AG04450 (cell line): ENCODE measurements at regions not wholly inside any gene's neighbourhood (a gene's known extent, or its start where the extent isn't known, plus 50 kb on each side); places are given as distances from the start of the nearest gene placed in this dataset.

Experiments used
- CTCF ChIA-PET: fragments of 300-600, 350-600 bp; formaldehyde crosslinking; extraction: SDS; loops from one replicate; lab custom pipeline; 2022; ENCODE audit warnings: antibody characterized with exemption, inconsistent platforms; lab: Charles Lee
- POLR2A ChIA-PET: fragments of 350-600 bp; formaldehyde crosslinking; extraction: SDS; loops from one replicate; lab custom pipeline; 2021; ENCODE audit warnings: antibody characterized with exemption, inconsistent platforms; lab: Yijun Ruan, JAX
- DNase-seq: peaks from one replicate; pipeline ENCODE4 v3.0.0-alpha.2; 2011; ENCODE audit warnings: low read depth, low spot score
- H3K27ac ChIP-seq: one replicate; pipeline ENCODE4 v1.5.1; 2012; ENCODE audit warnings: low read depth, low read length, control low read depth
- H3K27me3 ChIP-seq: one replicate; pipeline ENCODE4 v1.6.0; 2012; ENCODE audit warnings: low read length; ENCODE audit not compliant: control insufficient read depth, insufficient read depth
- H3K4me3 ChIP-seq: 2 replicates; pipeline ENCODE4 v1.5.1; 2011; ENCODE audit warnings: mild to moderate bottlenecking, low read depth, low read length, control low read depth
- H3K9me3 ChIP-seq: 2 replicates; pipeline ENCODE4 v1.5.1; 2012; ENCODE audit warnings: low read length; ENCODE audit not compliant: control insufficient read depth, insufficient read depth
- CTCF ChIP-seq: IDR thresholded peaks from 2 replicates; pipeline ENCODE4 v1.5.1; 2011; ENCODE audit warnings: low read depth, low read length, control low read depth, inconsistent platforms

GRCh38 chr5:141786700-141787099 is 91.5 kb downstream of the PCDH1 start:
- ChIA-PET CTCF (interaction anchor here (0.7 to 1.3 kb wide), 4 partner anchors 22 to 449 kb away, joined by 3 to 4 read pairs (median 3); no protein-coding TSS in a partner anchor), POLR2A (no interaction called here)
- no peak overlapping the region for H3K4me3 ChIP-seq
- no peak for TF ChIP-seq CTCF
- no peak overlapping the region for H3K27ac ChIP-seq
- no peaks in the 10 kb centered on the region for H3K9me3 ChIP-seq
- peaks cover 59% of the 10 kb centered on the region for H3K27me3 ChIP-seq
- DNase-seq, result no peak

GRCh38 chr5:141785711-141786110 is 92.5 kb downstream of the PCDH1 start:
- Histone ChIP-seq H3K27ac (no peak overlapping the region), H3K4me3 (no peak overlapping the region), H3K27me3 (peaks cover 64% of the 10 kb centered on the region), H3K9me3 (no peaks in the 10 kb centered on the region)
- POLR2A ChIA-PET, result no interaction called here
- DNase-seq, result no peak
- CTCF ChIA-PET, result interaction anchor here (1.0 to 1.3 kb wide), 2 partner anchors 26 to 84 kb away, joined by 3 to 4 read pairs; no protein-coding TSS in a partner anchor
- TF ChIP-seq CTCF, result no peak

GRCh38 chr5:141785135-141785534 is 93.1 kb downstream of the PCDH1 start:
- H3K4me3 ChIP-seq, result no peak overlapping the region
- no peak for DNase-seq
- ChIA-PET CTCF (no interaction called here), POLR2A (no interaction called here)
- peaks cover 61% of the 10 kb centered on the region for H3K27me3 ChIP-seq
- H3K9me3 ChIP-seq, result no peaks in the 10 kb centered on the region
- H3K27ac ChIP-seq, result no peak overlapping the region
- TF ChIP-seq CTCF, result no peak

- ChIA-PET POLR2A (no interaction called here), CTCF (no interaction called here)
- DNase-seq, result no peak
- H3K4me3 ChIP-seq, result no peak overlapping the region
- H3K27me3 ChIP-seq, result peaks cover 56% of the 10 kb centered on the region
- no peak for TF ChIP-seq CTCF
- H3K9me3 ChIP-seq, result no peaks in the 10 kb centered on the region; the same call in 1 of the 2 replicates
- no peak overlapping the region for H3K27ac ChIP-seq
Measured at GRCh38 chr5:141784529-141784928, 93.7 kb downstream of the PCDH1 start.

- POLR2A ChIA-PET, result no interaction called here
Measured at GRCh38 chr5:141783947-141784296, 94.3 kb downstream of the PCDH1 start.

More at GRCh38 chr5:141783947-141784296, 94.3 kb downstream of the PCDH1 start:
- Histone ChIP-seq H3K4me3 (no peak overlapping the region), H3K9me3 (no peaks in the 10 kb centered on the region; the same call in 1 of the 2 replicates), H3K27ac (no peak overlapping the region), H3K27me3 (peaks cover 50% of the 10 kb centered on the region)
- CTCF ChIA-PET, result no interaction called here
- no peak for DNase-seq
- TF ChIP-seq CTCF, result no peak
